ENCODE measurements at regions not wholly inside any gene's neighbourhood (a gene's known extent, or its start where the extent isn't known, plus 50 kb on each side); places are given as distances from the start of the nearest gene placed in this dataset. TPM values are rescaled to one million over a fixed set of nuclear protein-coding genes. Genes with fewer than 3 reads are reported as not detected.
"Not testable (repeated sequence)": the region's sequence is repeated elsewhere in the genome, so short reads cannot be mapped to it uniquely, and the experiment has no call there.

- H3K36me3 ChIP-seq (replicated peaks in 1 of 2; ENCODE audit: insufficient read depth in 1 of 2, low read depth in 2 of 2); H3K27ac ChIP-seq; H3K9me3 ChIP-seq; H3K4me3 ChIP-seq; H3K4me1 ChIP-seq; H3K27me3 ChIP-seq; ATAC-seq; intact Hi-C loops (cut with DNase I): not testable (repeated sequence)
- DNase-seq: peak in 1 of 4 donors; percentile 2
- peak in 1 of 7 experiments; percentile 16 for TF ChIP-seq CTCF (IDR thresholded peaks at IDR 0.05)
- WGBS, 2 donors: no CpG with 5 or more reads among the region's 2 CpGs
These were observed 635.0 kb downstream of the RPIA start for GRCh38 chr2:89326455-89326854.

- H3K27ac ChIP-seq; H3K4me1 ChIP-seq; H3K9me3 ChIP-seq; H3K36me3 ChIP-seq (replicated peaks in 1 of 2; ENCODE audit: insufficient read depth in 1 of 2, low read depth in 2 of 2); intact Hi-C loops (cut with DNase I); ATAC-seq; DNase-seq; H3K4me3 ChIP-seq; H3K27me3 ChIP-seq: not testable (repeated sequence)
- WGBS, 2 donors: no CpG with 5 or more reads among the region's 1 CpG
These were observed 637.3 kb downstream of the RPIA start for GRCh38 chr2:89328790-89329189.

Small RNAs in the stretch of these regions (microRNA-seq; reads per million reads assigned to microRNA genes)
- gene MIR4436A (ENCODE audit: borderline number of aligned reads in 2 of 2, borderline replicate concordance in 2 of 2): 0 reads per million in 2 donors

Small RNAs in the stretch of these regions (small RNA-seq; reads per million reads assigned to genes)
- gene IGKJ1 (not detected), gene IGKJ3 (not detected), gene IGKJ4 (not detected), gene IGKJ5 (not detected), gene IGKV1-35 (not detected), gene IGKV2-19 (not detected), gene IGKV2-36 (not detected), gene IGKV2-38 (not detected), gene IGKV3-25 (not detected), gene IGKV7-3 (not detected), gene MIR4436A (not detected)
